ENCODE measurements at regions not wholly inside any gene's neighbourhood (a gene's known extent, or its start where the extent isn't known, plus 50 kb on each side); places are given as distances from the start of the nearest gene placed in this dataset.

- no peak for DNase-seq (ENCODE audit: low read depth in 2 of 2)
Observed at GRCh38 chr3:177512945-177513814, 315.9 kb upstream of the TBL1XR1 start.

- no peak for DNase-seq (ENCODE audit: low read depth in 2 of 2)
Observed at GRCh38 chr3:177513815-177514610, 316.7 kb upstream of the TBL1XR1 start.

DNA sequence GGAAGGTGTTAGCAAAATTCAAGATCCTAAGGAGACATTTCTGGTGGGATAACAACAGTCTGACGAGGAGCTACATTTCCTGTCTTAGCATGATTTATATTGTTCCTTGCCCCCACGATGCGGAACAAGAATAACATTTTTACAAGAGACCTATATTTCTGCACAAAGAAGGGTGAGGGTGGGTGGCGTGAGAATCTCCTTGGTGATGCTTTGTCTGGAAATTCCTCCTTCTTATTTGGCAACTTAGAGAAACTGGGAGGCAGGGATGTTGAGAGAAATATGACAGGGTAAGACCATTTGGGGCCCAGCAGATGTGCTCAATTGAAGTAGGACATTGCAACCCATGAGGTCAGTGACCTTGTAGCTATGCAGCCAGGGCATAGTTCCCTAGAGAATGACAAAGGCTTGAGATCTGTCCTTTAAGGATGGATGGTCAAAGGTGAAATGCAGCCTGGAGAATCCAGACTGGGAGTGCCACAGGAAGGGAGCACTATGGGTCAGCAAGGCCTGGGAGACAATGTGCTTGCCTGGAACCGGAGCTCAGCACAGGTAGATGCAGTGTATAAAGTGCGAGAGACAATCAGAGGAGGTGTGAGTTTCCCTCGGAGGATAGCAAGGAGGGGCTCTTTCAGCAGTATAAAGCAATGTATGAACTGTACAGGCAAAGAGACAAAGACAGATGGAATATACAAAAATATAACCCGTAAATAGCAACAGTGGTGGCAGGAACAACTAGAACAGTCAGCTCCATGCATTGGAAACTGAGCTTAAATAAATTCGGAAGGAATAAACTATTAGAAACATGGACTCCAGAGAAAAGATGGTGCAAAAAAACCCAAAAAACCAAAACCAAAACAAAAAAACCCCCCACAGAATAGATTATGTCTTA lies 317.6 kb upstream of the TBL1XR1 start:
- DNase-seq (ENCODE audit: low read depth in 2 of 2), result no peak

GRCh38 chr3:177515786-177516157 lies 318.5 kb upstream of the TBL1XR1 start:
- no peak for DNase-seq (ENCODE audit: low read depth in 2 of 2)

- DNase-seq (ENCODE audit: low read depth in 2 of 2), result no peak
Observed at GRCh38 chr3:177516158-177517011, 319.1 kb upstream of the TBL1XR1 start.

- no peak for DNase-seq (ENCODE audit: low read depth in 2 of 2)
Observed at GRCh38 chr3:177517906-177518305, 320.6 kb upstream of the TBL1XR1 start.

- DNase-seq (ENCODE audit: low read depth in 2 of 2), result no peak
Observed at GRCh38 chr3:177519588-177519987, 322.3 kb upstream of the TBL1XR1 start.

GRCh38 chr3:177521305-177521704 lies 324.0 kb upstream of the TBL1XR1 start:
- DNase-seq (ENCODE audit: low read depth in 2 of 2), result no peak

DNA sequence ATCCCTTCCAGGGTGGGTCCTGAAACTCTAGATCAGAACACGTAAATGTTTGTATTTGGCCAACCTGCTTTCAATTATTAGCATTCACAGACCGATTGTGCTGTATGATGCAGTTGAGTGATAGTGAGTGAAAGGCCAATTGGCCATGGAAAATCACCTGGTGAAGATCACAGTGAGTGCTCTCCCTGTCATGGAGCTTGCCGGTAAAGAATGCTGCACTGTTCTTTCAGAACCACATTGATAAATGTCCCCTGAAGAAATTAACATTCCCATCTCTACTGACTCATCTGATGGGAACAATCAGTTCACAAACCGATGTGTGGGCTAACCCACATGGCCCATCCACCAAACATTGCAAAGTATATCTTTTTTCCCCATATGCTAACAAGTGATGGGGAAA lies 324.8 kb upstream of the TBL1XR1 start:
- no peak for DNase-seq (ENCODE audit: low read depth in 2 of 2)

GRCh38 chr3:177523067-177523675 lies 325.9 kb upstream of the TBL1XR1 start:
- no peak for DNase-seq (ENCODE audit: low read depth in 2 of 2)

- DNase-seq (ENCODE audit: low read depth in 2 of 2), result no peak
Observed at GRCh38 chr3:177523872-177524438, 326.7 kb upstream of the TBL1XR1 start.

DNA sequence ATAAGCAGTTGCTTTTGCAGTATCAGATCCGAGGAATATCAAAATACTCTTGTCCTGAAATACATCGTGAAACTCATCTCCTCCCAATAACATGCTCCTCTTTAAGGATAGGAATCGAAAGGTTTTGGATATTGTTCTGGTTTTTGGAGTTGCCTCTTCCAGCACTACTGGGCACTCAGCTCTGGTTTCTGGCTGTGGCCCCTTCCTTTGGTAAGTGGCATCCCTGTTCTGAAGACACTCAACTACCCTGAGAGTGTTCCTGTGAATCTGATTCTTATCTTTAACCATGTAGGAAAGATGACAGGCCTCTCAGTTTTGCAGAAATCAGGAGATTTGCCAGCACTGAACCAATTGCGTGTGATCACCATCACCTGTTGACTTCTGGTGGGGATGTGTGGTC lies 327.5 kb upstream of the TBL1XR1 start:
- DNase-seq (ENCODE audit: low read depth in 2 of 2), result no peak

GRCh38 chr3:177525414-177525813 lies 328.1 kb upstream of the TBL1XR1 start:
- no peak for DNase-seq (ENCODE audit: low read depth in 2 of 2)

DNA sequence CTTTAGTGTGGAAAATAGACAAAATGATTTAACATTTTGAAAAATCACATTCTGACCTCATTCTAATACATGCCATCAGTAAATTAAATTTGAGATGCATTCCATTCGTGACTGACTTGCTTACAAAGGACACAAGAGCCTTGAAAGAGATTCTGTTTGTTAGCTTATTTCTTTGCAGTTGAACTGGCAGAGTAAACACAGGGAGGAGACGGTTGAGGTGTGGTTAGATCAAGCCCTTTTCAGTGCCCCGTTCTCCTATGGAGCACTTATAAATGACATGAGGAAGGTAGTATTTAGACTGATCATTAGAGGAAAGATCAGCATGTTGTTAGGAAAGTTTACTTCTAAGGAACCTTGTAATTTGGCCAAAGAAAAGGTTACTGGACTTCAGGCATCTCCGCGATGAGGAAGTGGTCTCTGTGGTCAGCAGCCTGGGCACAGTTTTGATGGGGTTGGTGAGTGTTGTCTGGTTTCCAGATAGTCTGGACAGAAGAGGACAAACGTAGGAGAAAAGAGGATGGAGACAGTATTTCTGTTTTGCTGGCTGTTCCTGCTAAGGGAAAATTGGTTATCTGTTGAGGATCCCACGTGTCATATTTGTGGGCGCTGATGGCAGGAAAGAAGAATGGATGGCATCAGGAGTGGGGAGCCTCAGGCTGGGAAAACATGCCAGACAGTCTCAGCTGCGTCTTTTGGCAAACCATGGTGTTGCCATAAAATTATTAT lies 328.9 kb upstream of the TBL1XR1 start:
- DNase-seq (ENCODE audit: low read depth in 2 of 2), result no peak

GRCh38 chr3:177527182-177527581 lies 329.9 kb upstream of the TBL1XR1 start:
- DNase-seq (ENCODE audit: low read depth in 2 of 2), result no peak

GRCh38 chr3:177528306-177529070 lies 331.2 kb upstream of the TBL1XR1 start:
- DNase-seq (ENCODE audit: low read depth in 2 of 2), result no peak

GRCh38 chr3:177529071-177529550 lies 331.8 kb upstream of the TBL1XR1 start:
- DNase-seq (ENCODE audit: low read depth in 2 of 2), result no peak

DNA sequence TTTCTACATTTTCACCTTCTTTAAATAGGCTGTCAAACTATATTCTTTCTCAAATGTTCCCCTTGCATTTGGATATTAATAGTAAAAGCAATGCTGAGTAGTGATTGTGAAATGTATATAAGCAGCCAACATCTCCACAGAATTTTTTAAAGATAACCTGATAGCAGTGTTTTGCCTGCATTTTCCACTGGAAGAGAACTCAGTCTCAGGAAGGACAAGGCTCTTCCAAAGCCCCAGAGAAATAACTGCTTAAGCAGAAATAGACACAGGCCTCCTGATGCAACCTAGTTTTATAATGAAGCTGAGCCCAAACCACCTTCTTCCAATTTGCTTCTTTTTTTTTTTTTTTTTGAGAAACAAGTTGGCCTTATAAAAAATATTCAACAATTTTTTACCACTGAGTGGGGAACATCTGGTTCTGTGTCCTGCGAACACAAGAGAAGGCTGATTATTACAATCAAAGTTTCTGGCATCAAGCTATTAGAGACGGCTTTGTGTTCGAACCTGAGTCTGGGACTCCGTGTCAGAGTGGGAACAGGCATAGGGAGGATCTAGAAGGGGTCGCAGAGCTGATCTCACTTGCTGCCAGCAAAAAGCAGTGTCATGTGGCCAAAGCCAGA lies 332.5 kb upstream of the TBL1XR1 start:
- DNase-seq (ENCODE audit: low read depth in 2 of 2), result no peak

All from stimulated activated CD8-positive, alpha-beta memory T cell treated with anti-CD3 and anti-CD28 coated beads, Interleukin-15, amount 100 ng/mL, for 48 hours (primary cell).